Stomach (tissue), 8 donors: ENCODE measurements at regions not wholly inside any gene's neighbourhood (a gene's known extent, or its start where the extent isn't known, plus 50 kb on each side); places are given as distances from the start of the nearest gene placed in this dataset.
A peak's percentile ranks its signal among the peaks of the same experiment; 100 is the strongest.
"Not testable (repeated sequence)": the region's sequence is repeated elsewhere in the genome, so short reads cannot be mapped to it uniquely, and the experiment has no call there.

Experiments
- DNase-seq, 2 donors: peaks; one replicate each; pipeline versions ENCODE4 v3.0.0 to v3.0.0-alpha.2; 2013 to 2019
- H3K27ac ChIP-seq, 5 donors: fragments of 200-600 bp in 4 of 5; sonication (generic) in 4 of 5; one replicate each; pipeline ENCODE4 v1.5.1; 2013 to 2019; ENCODE audit warnings: mild to moderate bottlenecking in 1 of 5, moderate library complexity in 1 of 5
- H3K27me3 ChIP-seq, 3 donors: fragments of 200-600 bp; sonication (generic); one replicate each; pipeline ENCODE4 v1.5.1; 2017 to 2019; ENCODE audit warnings: mixed run types in 1 of 3
- H3K36me3 ChIP-seq, 4 donors: fragments of 200-600 bp; sonication (generic); 1 replicate in 3 of 4; 2 replicates in 1 of 4; pipeline ENCODE4 v1.5.1; 2016 to 2019
- H3K4me1 ChIP-seq, 4 donors: fragments of 200-600 bp; sonication (generic); one replicate each; pipeline ENCODE4 v1.5.1; 2016 to 2019
- H3K4me3 ChIP-seq, 4 donors: fragments of 200-600 bp; sonication (generic) in 3 of 4; one replicate each; pipeline ENCODE4 v1.5.1; 2016 to 2019; ENCODE audit warnings: mild to moderate bottlenecking in 1 of 4
- H3K9me3 ChIP-seq, 4 donors: fragments of 200-600 bp; sonication (generic); one replicate each; pipeline ENCODE4 v1.5.1; 2016 to 2019
- CTCF ChIP-seq, 7 experiments: fragments of 450-650 bp in 4 of 7; fragments of 200-600 bp in 3 of 7; sonication (generic) in 3 of 7; IDR thresholded peaks; one replicate each; pipeline ENCODE4 v1.5.1; 2016 to 2019; ENCODE audit warnings: antibody characterized with exemption in 7 of 7, control low read depth in 2 of 7, mild to moderate bottlenecking in 1 of 7
- EP300 ChIP-seq: sonication (generic); formaldehyde crosslinking; IDR thresholded peaks from one replicate; pipeline ENCODE4 v1.6.1; 2017; ENCODE audit warnings: antibody characterized with exemption
- POLR2A ChIP-seq, 4 donors: fragments of 450-650 bp; IDR thresholded peaks; one replicate each; pipeline ENCODE4 v1.6.1; 2016; ENCODE audit warnings: antibody characterized with exemption in 4 of 4, control low read depth in 2 of 4, mild to moderate bottlenecking in 1 of 4, moderate library complexity in 1 of 4
- POLR2AphosphoS5 ChIP-seq, 3 donors: sonication (generic); formaldehyde crosslinking; IDR thresholded peaks; one replicate each; pipeline ENCODE4 v1.6.1; 2016; ENCODE audit warnings: antibody characterized with exemption in 3 of 3
- WGBS, 5 donors: extraction: QIAGEN DNeasy Blood & Tissue Kit in 3 of 5; methylation state at CpG; one replicate each; pipeline versions ENCODE4 v1.1.5 to v1.1.7; 2013 to 2018; 5-methylcytosine and 5-hydroxymethylcytosine counted together
- intact Hi-C: fragments of 100-400 bp; cut with DNase I; formaldehyde crosslinking; loops from one replicate; pipeline ENCODE4 v1.15.1; 2023; ENCODE audit warnings: low total_unique reads
- donor health status: healthy with polysubstance abuse.
- donor health status: Bipolar disorder and iron deficiency.
- donor health status: healthy.

GRCh38 chr2:215726070-215726469 lies 287.3 kb downstream of the MREG start:
- no peak for DNase-seq
- WGBS, 5 donors: 78 to 86% (median 85%) methylated on average over 2 of the region's 2 CpGs
- H3K4me1 ChIP-seq: peaks cover 0 to 12% (median 3%) of the 10 kb centered on the region in 4 donors
- H3K36me3 ChIP-seq: no peaks in the 10 kb centered on the region
- no peak overlapping the region for H3K4me3 ChIP-seq
- intact Hi-C loops: no loop called here
- no peak for TF ChIP-seq POLR2AphosphoS5 (IDR thresholded peaks at IDR 0.05)
- TF ChIP-seq POLR2A (IDR thresholded peaks at IDR 0.05): no peak
- TF ChIP-seq EP300: no peak
- no peak for TF ChIP-seq CTCF (IDR thresholded peaks at IDR 0.05)
- no peak overlapping the region for H3K27ac ChIP-seq
- H3K27me3 ChIP-seq: no peaks in the 10 kb centered on the region
- H3K9me3 ChIP-seq: no peaks in the 10 kb centered on the region

- DNase-seq: no peak
- Histone ChIP-seq H3K4me1 (peaks cover 0 to 12% (median 3%) of the 10 kb centered on the region in 4 donors), H3K27me3 (no peaks in the 10 kb centered on the region), H3K4me3 (no peak overlapping the region), H3K27ac (no peak overlapping the region), H3K36me3 (no peaks in the 10 kb centered on the region), H3K9me3 (no peaks in the 10 kb centered on the region)
- TF ChIP-seq EP300 (no peak), POLR2A (IDR thresholded peaks at IDR 0.05) (no peak), POLR2AphosphoS5 (IDR thresholded peaks at IDR 0.05) (no peak), CTCF (IDR thresholded peaks at IDR 0.05) (no peak)
- intact Hi-C loops: no loop called here
- 95 to 99% (median 97%) methylated on average over 5 of the region's 5 CpGs for WGBS, 5 donors
These were observed 288.3 kb upstream of the FN1 start for GRCh38 chr2:215724146-215724545.

GRCh38 chr2:215723631-215724011 lies 287.8 kb upstream of the FN1 start:
- DNase-seq: no peak
- H3K9me3 ChIP-seq: no peaks in the 10 kb centered on the region
- 94 to 98% (median 97%) methylated on average over 3 of the region's 3 CpGs for WGBS, 5 donors
- no peak overlapping the region for H3K4me3 ChIP-seq
- intact Hi-C loops: no loop called here
- H3K36me3 ChIP-seq: no peaks in the 10 kb centered on the region
- peaks cover 0 to 12% (median 4%) of the 10 kb centered on the region in 4 donors for H3K4me1 ChIP-seq
- no peak for TF ChIP-seq POLR2A (IDR thresholded peaks at IDR 0.05)
- no peak for TF ChIP-seq POLR2AphosphoS5 (IDR thresholded peaks at IDR 0.05)
- TF ChIP-seq CTCF (IDR thresholded peaks at IDR 0.05): no peak
- no peak for TF ChIP-seq EP300
- H3K27ac ChIP-seq: no peak overlapping the region
- no peaks in the 10 kb centered on the region for H3K27me3 ChIP-seq

DNA sequence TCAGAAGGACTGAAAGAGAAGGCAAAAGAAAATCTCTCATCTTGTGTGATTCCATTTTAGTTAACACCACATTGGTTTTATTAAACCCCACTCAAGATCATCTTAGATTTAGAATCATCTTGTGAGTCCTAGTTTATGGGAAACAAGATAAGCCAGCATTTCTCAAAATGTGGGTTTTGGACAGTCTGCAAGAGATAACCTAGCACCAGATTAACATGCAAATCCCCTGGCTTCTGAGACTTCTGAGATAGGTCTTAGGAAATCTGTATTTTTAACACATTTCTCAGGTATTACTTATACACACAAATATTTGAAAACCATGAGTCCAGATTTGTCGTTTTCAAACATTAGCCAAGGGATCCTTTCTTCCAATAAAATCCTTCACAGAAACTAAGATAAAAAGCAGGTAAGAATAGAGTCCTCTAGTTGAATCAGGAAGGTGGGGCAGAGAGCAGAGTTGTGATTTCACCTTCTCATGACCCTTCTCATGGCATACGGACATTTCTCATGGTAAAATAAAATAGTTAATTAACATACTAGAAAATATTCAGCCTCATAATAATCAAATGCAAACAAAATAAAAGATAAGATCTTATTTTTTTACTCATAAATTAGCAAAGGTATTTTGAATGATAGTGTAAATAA lies 287.2 kb upstream of the FN1 start:
- intact Hi-C loops: no loop called here
- H3K27me3 ChIP-seq: no peaks in the 10 kb centered on the region
- no peak overlapping the region for H3K4me3 ChIP-seq
- H3K9me3 ChIP-seq: no peaks in the 10 kb centered on the region
- no peaks in the 10 kb centered on the region for H3K36me3 ChIP-seq
- no peak overlapping the region for H3K27ac ChIP-seq
- TF ChIP-seq EP300 (no peak), POLR2AphosphoS5 (IDR thresholded peaks at IDR 0.05) (no peak)
- DNase-seq: no peak
- WGBS, 5 donors: 30 to 64% (median 43%) methylated on average over 2 of the region's 2 CpGs
- H3K4me1 ChIP-seq: peaks cover 0 to 12% (median 5%) of the 10 kb centered on the region in 4 donors

- Histone ChIP-seq H3K27ac (peak overlapping the region in 1 of 5 donors; percentile 65), H3K4me3 (no peak overlapping the region), H3K27me3 (no peaks in the 10 kb centered on the region), H3K36me3 (no peaks in the 10 kb centered on the region), H3K9me3 (no peaks in the 10 kb centered on the region), H3K4me1 (peaks cover 0 to 13% (median 5%) of the 10 kb centered on the region in 4 donors)
- WGBS, 5 donors: 79 to 91% (median 88%) methylated on average over 5 of the region's 5 CpGs
- intact Hi-C loops: no loop called here
- peak in 1 of 2 donors; percentile 45 for DNase-seq
- TF ChIP-seq CTCF (IDR thresholded peaks at IDR 0.05): no peak
- TF ChIP-seq POLR2AphosphoS5 (IDR thresholded peaks at IDR 0.05): peak in 1 of 3 donors; percentile 59
These were observed 286.3 kb upstream of the FN1 start for GRCh38 chr2:215722125-215722524.

- not testable (repeated sequence) for H3K27me3 ChIP-seq
- WGBS, 5 donors: 90 to 96% (median 95%) methylated on average over 1 of the region's 1 CpG
- peak overlapping the region in 1 of 5 donors; percentile 65 for H3K27ac ChIP-seq
These were observed 285.6 kb upstream of the FN1 start for GRCh38 chr2:215721515-215721914.

More at GRCh38 chr2:215721515-215721914, 285.6 kb upstream of the FN1 start:
- peaks cover 0 to 13% (median 5%) of the 10 kb centered on the region in 4 donors for H3K4me1 ChIP-seq
- intact Hi-C loops, H3K4me3 ChIP-seq, H3K36me3 ChIP-seq, DNase-seq, H3K9me3 ChIP-seq: not testable (repeated sequence)
